Superior temporal gyrus (tissue), 1 donor: ENCODE measurements at regions not wholly inside any gene's neighbourhood (a gene's known extent, or its start where the extent isn't known, plus 50 kb on each side); places are given as distances from the start of the nearest gene placed in this dataset.

Experiments
- DNase-seq: peaks from one replicate; pipeline ENCODE4 v3.0.0-alpha.2; 2016; ENCODE audit errors: extremely low spot score

- no peak for DNase-seq
Observed at GRCh38 chr13:109644069-109644750, 142.2 kb downstream of the IRS2 start.

DNA sequence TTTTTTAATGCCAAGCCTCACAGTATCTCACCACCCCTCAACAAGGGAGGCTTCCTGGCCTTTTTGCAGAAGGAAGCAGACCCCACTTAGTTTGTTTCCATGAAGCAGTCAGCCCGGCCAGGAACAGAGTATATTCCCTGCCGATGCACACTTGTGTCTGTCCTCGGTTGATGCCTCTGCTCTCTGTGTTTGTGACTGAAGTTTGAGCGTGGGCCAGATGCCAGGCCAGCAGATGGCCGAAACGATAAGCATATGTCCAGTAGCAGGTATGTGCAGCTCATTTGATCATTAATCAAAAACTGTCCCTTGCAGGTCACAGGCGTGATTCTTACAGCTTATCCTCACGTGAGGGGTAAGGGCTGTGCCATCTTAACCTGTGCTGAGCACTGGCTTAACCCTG is 144.0 kb downstream of the IRS2 start:
- DNase-seq = no peak

DNA sequence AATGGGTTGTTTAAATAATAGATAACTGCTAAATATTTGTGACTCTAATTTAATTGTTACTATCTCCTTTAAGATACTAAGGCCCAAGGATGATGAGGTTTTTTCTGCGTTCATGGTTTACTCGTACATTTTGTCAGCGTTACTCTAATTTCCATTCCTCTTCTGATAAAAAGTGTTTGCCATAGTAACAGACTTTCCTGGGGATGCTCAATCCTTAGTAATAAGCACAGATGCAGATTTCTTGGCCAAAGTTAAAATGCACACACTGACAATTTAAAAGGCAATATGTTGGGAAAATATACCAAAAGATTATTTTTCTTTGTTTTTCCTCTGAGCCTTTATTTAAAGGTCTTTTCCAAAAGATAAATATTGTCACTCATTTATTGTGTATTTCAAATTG is 149.6 kb downstream of the IRS2 start:
- no peak for DNase-seq

GRCh38 chr13:109631069-109631468 is 155.3 kb downstream of the IRS2 start:
- no peak for DNase-seq

GRCh38 chr13:109630271-109630670 is 156.1 kb downstream of the IRS2 start:
- DNase-seq = no peak

GRCh38 chr13:109629737-109630136 is 156.6 kb downstream of the IRS2 start:
- no peak for DNase-seq

GRCh38 chr13:109628251-109628699 is 158.1 kb downstream of the IRS2 start:
- DNase-seq = no peak

- DNase-seq = no peak
Observed at GRCh38 chr13:109627649-109628048, 158.7 kb downstream of the IRS2 start.

GRCh38 chr13:109626386-109627171 is 159.8 kb downstream of the IRS2 start:
- DNase-seq = no peak

GRCh38 chr13:109625156-109625555 is 161.2 kb downstream of the IRS2 start:
- DNase-seq = no peak

DNA sequence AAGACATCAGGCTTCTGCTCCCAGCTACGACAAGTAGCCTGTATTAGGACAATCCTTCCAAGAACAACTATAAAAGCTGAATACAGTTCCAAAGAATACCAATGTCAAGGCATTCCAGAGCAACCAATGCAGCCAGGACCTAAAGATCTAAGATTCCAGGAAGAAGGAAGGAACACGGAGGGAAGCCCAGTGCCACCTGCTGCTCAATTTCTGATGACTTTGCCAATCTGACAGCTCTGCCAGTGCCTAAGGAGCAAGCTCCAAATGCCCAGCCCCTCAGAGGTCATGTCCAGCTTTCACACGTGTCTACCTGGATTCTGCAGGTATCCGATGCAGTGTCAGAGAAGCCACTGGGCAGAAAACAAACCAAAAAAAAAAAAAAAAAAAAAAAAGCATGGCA is 164.4 kb downstream of the IRS2 start:
- no peak for DNase-seq

- DNase-seq = no peak
Observed at GRCh38 chr13:109615721-109616420, 170.5 kb downstream of the IRS2 start.

DNA sequence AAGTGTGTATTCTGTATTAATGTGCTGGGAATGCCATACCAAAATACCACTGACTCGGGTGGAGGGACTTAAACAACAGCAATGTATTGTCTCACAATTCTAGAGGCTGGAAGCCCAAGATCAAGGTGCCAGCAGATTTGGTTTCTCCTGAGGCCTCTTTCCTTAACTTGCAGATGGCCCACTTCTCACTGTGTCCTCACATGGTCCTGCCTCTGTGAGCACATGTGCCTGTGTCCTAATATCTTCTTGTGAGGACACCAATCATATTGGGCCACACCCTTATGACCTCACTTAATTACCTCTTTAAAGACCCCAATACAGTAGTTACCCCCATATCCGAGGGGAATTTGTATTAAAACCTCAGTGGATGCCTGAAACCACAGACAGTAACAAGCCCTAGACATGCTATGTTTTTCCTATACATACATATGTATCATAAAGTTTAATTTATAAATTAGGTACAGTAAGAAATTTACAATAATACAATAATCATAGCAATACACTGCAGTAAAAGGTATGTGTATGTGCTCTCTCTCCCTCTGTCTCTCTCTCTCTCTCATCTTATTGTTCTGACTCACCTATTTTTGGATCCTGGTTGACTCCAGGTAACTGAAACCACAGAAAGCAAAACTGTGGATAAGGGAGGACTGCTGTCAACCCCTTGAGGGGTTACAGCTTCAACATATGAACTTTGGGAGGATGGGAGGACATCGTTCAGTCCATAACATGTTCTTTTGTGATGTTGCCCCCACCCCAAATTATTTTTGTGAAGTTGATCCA is 174.3 kb downstream of the IRS2 start:
- no peak for DNase-seq

GRCh38 chr13:109610517-109610916 is 175.9 kb downstream of the IRS2 start:
- no peak for DNase-seq

DNA sequence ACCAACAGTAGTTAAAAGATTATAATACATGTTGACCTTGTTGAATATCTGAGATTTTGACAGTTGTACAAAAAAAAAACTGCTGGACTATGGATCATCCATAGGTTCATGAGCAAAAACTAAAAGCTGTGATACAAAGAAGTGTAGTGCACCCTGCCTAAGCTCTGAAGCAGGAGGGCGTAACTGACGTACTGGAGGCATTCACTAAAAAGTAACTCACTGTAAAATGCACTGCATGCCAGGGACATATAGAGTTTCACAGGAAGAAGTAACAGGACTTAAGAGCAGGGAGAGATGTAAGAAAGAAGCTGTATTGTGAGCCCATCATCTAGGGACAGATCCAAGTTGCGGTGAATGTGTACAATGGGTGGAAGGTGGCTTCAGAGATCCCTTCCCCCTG is 177.9 kb downstream of the IRS2 start:
- no peak for DNase-seq

- DNase-seq = no peak
Observed at GRCh38 chr13:109608059-109608458, 178.3 kb downstream of the IRS2 start.

GRCh38 chr13:109606520-109606919 is 179.9 kb downstream of the IRS2 start:
- no peak for DNase-seq

GRCh38 chr13:109605846-109606245 is 180.5 kb downstream of the IRS2 start:
- no peak for DNase-seq

- no peak for DNase-seq
Observed at GRCh38 chr13:109604894-109605293, 181.5 kb downstream of the IRS2 start.

GRCh38 chr13:109602356-109602755 is 184.0 kb downstream of the IRS2 start:
- DNase-seq = no peak

DNA sequence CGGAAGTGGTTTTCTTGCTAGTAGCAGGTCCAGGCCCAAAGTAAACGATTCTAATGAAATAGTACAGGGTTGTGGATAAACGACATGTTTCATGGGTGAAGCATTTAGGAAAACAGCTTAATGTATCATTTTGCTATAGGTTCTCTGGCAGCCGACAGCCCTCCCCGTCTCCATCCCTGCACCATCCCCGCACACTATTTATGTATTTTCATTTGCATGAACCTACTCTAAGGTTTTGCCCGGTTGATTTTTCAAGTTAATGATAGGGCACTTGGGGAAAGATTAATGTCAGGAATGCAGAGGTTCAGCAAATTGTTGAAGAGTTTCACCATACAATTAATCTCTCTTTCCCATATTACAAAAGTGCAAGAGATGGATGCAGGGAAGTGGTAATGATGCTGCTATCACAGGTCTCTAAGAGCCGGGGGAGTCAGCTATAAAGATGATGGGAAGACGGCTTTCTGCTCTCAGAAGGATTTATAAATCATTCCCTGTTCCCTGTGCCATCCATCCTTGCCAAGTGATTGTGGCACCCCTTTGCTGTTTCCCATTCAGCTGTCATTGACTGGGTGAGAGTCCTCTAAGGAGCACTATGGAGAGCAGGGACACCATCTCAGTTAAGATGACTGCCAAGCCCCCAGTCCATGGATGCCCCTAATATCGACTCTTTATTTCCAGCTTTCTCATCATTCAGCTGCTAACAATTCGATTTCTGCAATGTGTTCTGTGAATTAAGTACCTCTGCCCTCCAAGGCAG is 186.3 kb downstream of the IRS2 start:
- DNase-seq = no peak
